ENCODE measurements at regions not wholly inside any gene's neighbourhood (a gene's known extent, or its start where the extent isn't known, plus 50 kb on each side); places are given as distances from the start of the nearest gene placed in this dataset.

GRCh38 chr10:120799849-120800248 lies 51.3 kb upstream of the WDR11 start:
- WGBS: 50% methylated on average over 2 of the region's 2 CpGs
- intact Hi-C loops (cut with DNase I): no loop called here
- DNase-seq (ENCODE audit: extremely low spot score): no peak
- TF ChIP-seq EP300 (IDR thresholded peaks at IDR 0.05): no peak
- no peak for TF ChIP-seq POLR2AphosphoS5 (IDR thresholded peaks at IDR 0.05)
- TF ChIP-seq POLR2A (IDR thresholded peaks at IDR 0.05; ENCODE audit: low read depth): no peak
- TF ChIP-seq CTCF (IDR thresholded peaks at IDR 0.05): no peak
- H3K27ac ChIP-seq (replicated peaks in 1 of 4): no peak overlapping the region
- no peaks in the 10 kb centered on the region for H3K4me1 ChIP-seq
- no peaks in the 10 kb centered on the region for H3K27me3 ChIP-seq
- no peaks in the 10 kb centered on the region for H3K36me3 ChIP-seq
- no peaks in the 10 kb centered on the region for H3K9me3 ChIP-seq
- no peak overlapping the region for H3K4me3 ChIP-seq

- no peaks in the 10 kb centered on the region for H3K9me3 ChIP-seq
- 68% methylated on average over 3 of the region's 3 CpGs for WGBS
- H3K36me3 ChIP-seq: no peaks in the 10 kb centered on the region
- H3K27ac ChIP-seq (replicated peaks in 1 of 4): no peak overlapping the region
- intact Hi-C loops (cut with DNase I): no loop called here
- no peaks in the 10 kb centered on the region for H3K27me3 ChIP-seq
- TF ChIP-seq EP300 (IDR thresholded peaks at IDR 0.05): no peak
- no peak for TF ChIP-seq POLR2AphosphoS5 (IDR thresholded peaks at IDR 0.05)
- TF ChIP-seq CTCF (IDR thresholded peaks at IDR 0.05): no peak
- no peak for TF ChIP-seq POLR2A (IDR thresholded peaks at IDR 0.05; ENCODE audit: low read depth)
- H3K4me3 ChIP-seq: no peak overlapping the region
- DNase-seq (ENCODE audit: extremely low spot score): no peak
- H3K4me1 ChIP-seq: no peaks in the 10 kb centered on the region
Observed at GRCh38 chr10:120800528-120801323, 50.4 kb upstream of the WDR11 start.

Data from esophagus muscularis mucosa (tissue), 4 donors.